Liver (tissue), 8 donors: ENCODE measurements at regions not wholly inside any gene's neighbourhood (a gene's known extent, or its start where the extent isn't known, plus 50 kb on each side); places are given as distances from the start of the nearest gene placed in this dataset.
A peak's percentile ranks its signal among the peaks of the same experiment; 100 is the strongest.

Experiments used
- DNase-seq: peaks from one replicate; pipeline ENCODE4 v3.0.0-alpha.2; 2017; ENCODE audit warnings: low spot score
- H3K27ac ChIP-seq, 2 donors: one replicate each; pipeline ENCODE4 v1.7.0; 2013; ENCODE audit warnings: inconsistent platforms in 2 of 2, low read length in 2 of 2, control low read depth in 1 of 2, low read depth in 1 of 2, mild to moderate bottlenecking in 1 of 2
- H3K27me3 ChIP-seq, 4 donors: one replicate each; pipeline versions ENCODE4 v1.6.1 to v1.7.0; 2013; ENCODE audit warnings: low read length in 3 of 4, inconsistent platforms in 1 of 4, mild to moderate bottlenecking in 1 of 4, moderate library complexity in 1 of 4; ENCODE audit not compliant: control insufficient read depth in 4 of 4, insufficient read depth in 4 of 4
- H3K36me3 ChIP-seq, 4 donors: one replicate each; pipeline versions ENCODE4 v1.6.1 to v1.7.0; 2013; ENCODE audit warnings: low read length in 3 of 4, mild to moderate bottlenecking in 3 of 4, low read depth in 1 of 4, moderate library complexity in 1 of 4; ENCODE audit not compliant: control insufficient read depth in 4 of 4, insufficient read depth in 3 of 4
- H3K4me1 ChIP-seq, 4 donors: one replicate each; pipeline versions ENCODE4 v1.6.1 to v1.7.0; 2013; ENCODE audit warnings: low read length in 3 of 4, mild to moderate bottlenecking in 3 of 4, moderate library complexity in 1 of 4; ENCODE audit not compliant: control insufficient read depth in 4 of 4, insufficient read depth in 4 of 4
- H3K4me3 ChIP-seq, 3 donors: one replicate each; pipeline versions ENCODE4 v1.6.1 to v1.7.0; 2013; ENCODE audit warnings: low read length in 3 of 3, control low read depth in 1 of 3, low read depth in 1 of 3, mild to moderate bottlenecking in 1 of 3
- H3K9ac ChIP-seq, 2 donors: one replicate each; pipeline ENCODE4 v1.7.0; 2013; ENCODE audit warnings: low read length in 2 of 2, mild to moderate bottlenecking in 2 of 2, moderate library complexity in 2 of 2, control low read depth in 1 of 2, low read depth in 1 of 2
- H3K9me3 ChIP-seq, 4 donors: one replicate each; pipeline versions ENCODE4 v1.6.1 to v1.7.0; 2013; ENCODE audit warnings: low read length in 3 of 4; ENCODE audit not compliant: control insufficient read depth in 4 of 4
- ATF3 ChIP-seq: IDR thresholded peaks from 2 replicates; pipeline ENCODE4 v1.6.1; 2016; ENCODE audit warnings: antibody characterized with exemption
- CTCF ChIP-seq: fragments of 150-350 bp; IDR thresholded peaks from 2 replicates; pipeline ENCODE4 v1.5.1; 2017; ENCODE audit warnings: improper control_type of control experiment, low read depth, low read length; ENCODE audit not compliant: missing input control
- EGR1 ChIP-seq, 2 donors: IDR thresholded peaks; 2 replicates each; pipeline ENCODE4 v1.6.1; 2016 to 2018; ENCODE audit warnings: antibody characterized with exemption in 2 of 2, low read depth in 2 of 2
- FOXA1 ChIP-seq: IDR thresholded peaks from 2 replicates; pipeline ENCODE4 v1.6.1; 2016; ENCODE audit warnings: antibody characterized with exemption
- FOXA2 ChIP-seq: IDR thresholded peaks from 2 replicates; pipeline ENCODE4 v1.6.1; 2016; ENCODE audit warnings: antibody characterized with exemption
- GABPA ChIP-seq, 2 donors: IDR thresholded peaks in 1 of 2; conservative IDR thresholded peaks in 1 of 2; 2 replicates each; pipeline ENCODE4 v1.6.1; 2016; ENCODE audit warnings: antibody characterized with exemption in 2 of 2, mild to moderate bottlenecking in 1 of 2, moderate library complexity in 1 of 2
- HNF4A ChIP-seq, 2 donors: conservative IDR thresholded peaks; 2 replicates each; pipeline ENCODE4 v1.6.1; 2016; ENCODE audit warnings: antibody characterized with exemption in 2 of 2, mild to moderate bottlenecking in 2 of 2
- HNF4G ChIP-seq: IDR thresholded peaks from 2 replicates; pipeline ENCODE4 v1.6.1; 2016; ENCODE audit warnings: antibody characterized with exemption
- JUND ChIP-seq, 2 donors: IDR thresholded peaks; 2 replicates each; pipeline ENCODE4 v1.6.1; 2016; ENCODE audit warnings: antibody characterized with exemption in 2 of 2
- MAX ChIP-seq: IDR thresholded peaks from 2 replicates; pipeline ENCODE4 v1.6.1; 2016; ENCODE audit warnings: antibody characterized with exemption
- NR2F2 ChIP-seq: IDR thresholded peaks from 2 replicates; pipeline ENCODE4 v1.6.1; 2016; ENCODE audit warnings: antibody characterized with exemption
- RAD21 ChIP-seq, 2 donors: IDR thresholded peaks; 2 replicates each; pipeline ENCODE4 v1.6.1; 2016; ENCODE audit warnings: antibody characterized with exemption in 2 of 2, mild to moderate bottlenecking in 2 of 2
- REST ChIP-seq: IDR thresholded peaks from 2 replicates; pipeline ENCODE4 v1.6.1; 2016; ENCODE audit warnings: antibody characterized with exemption, mild to moderate bottlenecking
- RXRA ChIP-seq, 2 donors: IDR thresholded peaks; 2 replicates each; pipeline ENCODE4 v1.6.1; 2017 to 2018; ENCODE audit warnings: antibody characterized with exemption in 2 of 2, mild to moderate bottlenecking in 1 of 2
- TAF1 ChIP-seq: conservative IDR thresholded peaks from 2 replicates; pipeline ENCODE4 v1.6.1; 2016; ENCODE audit warnings: antibody characterized with exemption, mild to moderate bottlenecking
- ZBTB33 ChIP-seq: IDR thresholded peaks from 2 replicates; pipeline ENCODE4 v1.6.1; 2016; ENCODE audit warnings: antibody characterized with exemption
- WGBS: extraction: QIAGEN DNeasy Blood & Tissue Kit; methylation state at CpG from one replicate; pipeline ENCODE4 v1.1.7; 2013; 5-methylcytosine and 5-hydroxymethylcytosine counted together
- donor health status: healthy.
- donor health status: healthy.
- donor health status: healthy.
- donor health status: healthy.
- donor health status: healthy.

- DNase-seq, result no peak
- TF ChIP-seq FOXA2 (no peak), TAF1 (no peak), HNF4G (no peak), ZBTB33 (no peak), NR2F2 (no peak), RAD21 (IDR thresholded peaks at IDR 0.05) (no peak), GABPA (IDR thresholded peaks at IDR 0.05 in 1 of 2, conservative IDR thresholded peaks at IDR 0.05 in 1 of 2) (no peak), RXRA (IDR thresholded peaks at IDR 0.05) (no peak), EGR1 (IDR thresholded peaks at IDR 0.05; ENCODE audit: low read depth in 2 of 2) (no peak), CTCF (no peak), JUND (IDR thresholded peaks at IDR 0.05) (no peak), REST (no peak)
- Histone ChIP-seq H3K27me3 (no peaks in the 10 kb centered on the region), H3K9ac (no peak overlapping the region), H3K36me3 (no peaks in the 10 kb centered on the region), H3K27ac (no peak overlapping the region), H3K4me1 (peaks cover 2 to 39% (median 30%) of the 10 kb centered on the region in 4 donors), H3K9me3 (no peaks in the 10 kb centered on the region), H3K4me3 (no peak overlapping the region)
- 97% methylated on average over 4 of the region's 4 CpGs for WGBS
These were observed 481.4 kb downstream of the ADRA2A start for GRCh38 chr10:111558211-111558610.

- H3K4me3 ChIP-seq, result no peak overlapping the region
- no peak overlapping the region for H3K9ac ChIP-seq
- TF ChIP-seq EGR1 (IDR thresholded peaks at IDR 0.05; ENCODE audit: low read depth in 2 of 2), result no peak
- TF ChIP-seq NR2F2, result no peak
- peak; percentile 45 for TF ChIP-seq ATF3
- no peak for TF ChIP-seq RAD21 (IDR thresholded peaks at IDR 0.05)
- no peak for TF ChIP-seq CTCF
- no peak for TF ChIP-seq RXRA (IDR thresholded peaks at IDR 0.05)
- TF ChIP-seq FOXA1, result no peak
- no peak for TF ChIP-seq REST
- TF ChIP-seq HNF4G, result no peak
- TF ChIP-seq MAX, result no peak
- TF ChIP-seq JUND (IDR thresholded peaks at IDR 0.05), result peak; percentile 87 to 88
- no peak for TF ChIP-seq FOXA2
- peak in 1 of 2 donors; percentile 28 for TF ChIP-seq HNF4A (conservative IDR thresholded peaks at IDR 0.05)
- H3K4me1 ChIP-seq, result peaks cover 2 to 39% (median 30%) of the 10 kb centered on the region in 4 donors
- no peaks in the 10 kb centered on the region for H3K27me3 ChIP-seq
- no peak for DNase-seq
- H3K9me3 ChIP-seq, result no peaks in the 10 kb centered on the region
- WGBS, result 28% methylated on average over 4 of the region's 4 CpGs
- no peaks in the 10 kb centered on the region for H3K36me3 ChIP-seq
- no peak overlapping the region for H3K27ac ChIP-seq
These were observed 483.2 kb downstream of the ADRA2A start for GRCh38 chr10:111560027-111560426.
